ENCODE measurements at regions not wholly inside any gene's neighbourhood (a gene's known extent, or its start where the extent isn't known, plus 50 kb on each side); places are given as distances from the start of the nearest gene placed in this dataset.

DNA sequence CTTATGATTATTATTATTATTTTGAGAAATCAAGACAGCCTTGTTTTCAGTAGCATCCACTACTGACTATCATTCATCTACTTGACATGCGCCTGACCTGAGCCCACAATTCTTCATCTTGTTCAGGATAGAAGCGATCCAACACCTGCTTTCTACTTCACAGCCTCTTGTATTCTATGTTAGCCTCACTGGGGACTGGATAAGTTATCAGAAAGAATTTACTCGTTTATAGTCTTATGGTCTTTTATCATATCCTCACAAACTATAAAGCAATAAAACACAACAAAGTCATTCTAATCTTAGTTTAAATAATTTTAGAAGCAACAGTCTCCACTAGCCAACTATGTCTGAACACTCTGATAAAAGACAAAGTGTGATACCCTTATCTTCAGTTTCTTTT is 436.0 kb upstream of the ARGLU1 start:
- POLR2A ChIA-PET: no interaction called here
- peaks cover 40% of the 10 kb centered on the region for H3K4me1 Mint-ChIP-seq (ENCODE audit: low read depth, unreplicated experiment)
- CTCF ChIA-PET: no interaction called here
- no peaks in the 10 kb centered on the region for H3K36me3 Mint-ChIP-seq (ENCODE audit: insufficient read depth, unreplicated experiment)
- no peaks in the 10 kb centered on the region for H3K9me3 Mint-ChIP-seq (ENCODE audit: unreplicated experiment)
- no peak overlapping the region for H3K4me3 ChIP-seq (ENCODE audit: low read depth, low read length)
- H3K4me1 ChIP-seq: peaks cover 43% of the 10 kb centered on the region
- H3K27me3 ChIP-seq (replicated peaks; ENCODE audit: control insufficient read depth, insufficient read depth, low read length): no peaks in the 10 kb centered on the region
- BruUV-seq (replicated peaks): no TSS peak
- intact Hi-C loops (cut with micrococcal nuclease; ENCODE audit: unreplicated experiment): loop anchor here (2.0 kb wide), 1 partner anchor 85 kb away; no protein-coding TSS in a partner anchor
- no peak overlapping the region for H3K4me3 Mint-ChIP-seq (ENCODE audit: unreplicated experiment)
- H3K9me3 ChIP-seq: no peaks in the 10 kb centered on the region
- TF ChIP-seq, protein P1, sequence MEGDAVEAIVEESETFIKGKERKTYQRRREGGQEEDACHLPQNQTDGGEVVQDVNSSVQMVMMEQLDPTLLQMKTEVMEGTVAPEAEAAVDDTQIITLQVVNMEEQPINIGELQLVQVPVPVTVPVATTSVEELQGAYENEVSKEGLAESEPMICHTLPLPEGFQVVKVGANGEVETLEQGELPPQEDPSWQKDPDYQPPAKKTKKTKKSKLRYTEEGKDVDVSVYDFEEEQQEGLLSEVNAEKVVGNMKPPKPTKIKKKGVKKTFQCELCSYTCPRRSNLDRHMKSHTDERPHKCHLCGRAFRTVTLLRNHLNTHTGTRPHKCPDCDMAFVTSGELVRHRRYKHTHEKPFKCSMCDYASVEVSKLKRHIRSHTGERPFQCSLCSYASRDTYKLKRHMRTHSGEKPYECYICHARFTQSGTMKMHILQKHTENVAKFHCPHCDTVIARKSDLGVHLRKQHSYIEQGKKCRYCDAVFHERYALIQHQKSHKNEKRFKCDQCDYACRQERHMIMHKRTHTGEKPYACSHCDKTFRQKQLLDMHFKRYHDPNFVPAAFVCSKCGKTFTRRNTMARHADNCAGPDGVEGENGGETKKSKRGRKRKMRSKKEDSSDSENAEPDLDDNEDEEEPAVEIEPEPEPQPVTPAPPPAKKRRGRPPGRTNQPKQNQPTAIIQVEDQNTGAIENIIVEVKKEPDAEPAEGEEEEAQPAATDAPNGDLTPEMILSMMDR (IDR thresholded peaks at IDR 0.05; ENCODE audit: insufficient read depth in 1 of 2, low read depth in 1 of 2, low read length in 1 of 2, severe bottlenecking in 1 of 2, unreplicated experiment in 1 of 2): no peak
- H3K36me3 ChIP-seq (ENCODE audit: control insufficient read depth, insufficient read depth, low read length): no peaks in the 10 kb centered on the region; the same call in 1 of the 2 replicates
- no peaks in the 10 kb centered on the region for H3K27me3 Mint-ChIP-seq (ENCODE audit: insufficient read depth, unreplicated experiment)
- peak overlapping the region; percentile 61 for H3K27ac Mint-ChIP-seq (ENCODE audit: unreplicated experiment)
- DNase-seq: peak in 1 of 2 experiments; percentile 25

DNA sequence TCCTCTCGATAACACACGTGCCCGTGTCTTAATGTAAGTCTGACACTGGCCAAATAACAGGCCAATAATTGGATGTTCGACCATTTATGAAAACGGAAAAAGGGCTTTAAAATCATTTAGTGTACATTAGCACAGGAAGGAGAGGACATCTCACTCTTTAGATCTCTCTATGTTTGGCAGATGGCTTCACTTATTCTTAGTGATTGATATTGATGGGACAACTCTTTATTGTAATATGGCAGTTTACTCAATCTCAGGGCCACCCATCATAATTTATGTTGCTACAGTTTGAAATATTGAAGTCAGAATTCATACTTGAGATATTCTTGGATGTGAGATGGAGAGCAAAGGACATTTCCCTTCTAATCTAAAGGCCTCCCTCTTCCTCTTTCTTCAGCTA is 430.7 kb upstream of the ARGLU1 start:
- Histone ChIP-seq H3K36me3 (ENCODE audit: control insufficient read depth, insufficient read depth, low read length) (no peaks in the 10 kb centered on the region; the same call in 1 of the 2 replicates), H3K4me1 (peaks cover 37% of the 10 kb centered on the region), H3K27me3 (replicated peaks; ENCODE audit: control insufficient read depth, insufficient read depth, low read length) (no peaks in the 10 kb centered on the region), H3K4me3 (ENCODE audit: low read depth, low read length) (no peak overlapping the region), H3K9me3 (no peaks in the 10 kb centered on the region)
- TF ChIP-seq, protein P1 (IDR thresholded peaks at IDR 0.05; ENCODE audit: insufficient read depth in 1 of 2, low read depth in 1 of 2, low read length in 1 of 2, severe bottlenecking in 1 of 2, unreplicated experiment in 1 of 2): no peak
- BruUV-seq (replicated peaks): no TSS peak
- intact Hi-C loops (cut with micrococcal nuclease; ENCODE audit: unreplicated experiment): no loop called here
- Mint-ChIP-seq H3K36me3 (ENCODE audit: insufficient read depth, unreplicated experiment) (no peaks in the 10 kb centered on the region), H3K27ac (ENCODE audit: unreplicated experiment) (peak overlapping the region; percentile 30), H3K4me3 (ENCODE audit: unreplicated experiment) (no peak overlapping the region), H3K27me3 (ENCODE audit: insufficient read depth, unreplicated experiment) (no peaks in the 10 kb centered on the region), H3K9me3 (ENCODE audit: unreplicated experiment) (no peaks in the 10 kb centered on the region), H3K4me1 (ENCODE audit: low read depth, unreplicated experiment) (peaks cover 32% of the 10 kb centered on the region)
- ChIA-PET POLR2A (interaction anchor here (0.7 kb wide), 1 partner anchor 79 kb away, joined by 3 read pairs; no protein-coding TSS in a partner anchor), CTCF (no interaction called here)
- DNase-seq: no peak

DNA sequence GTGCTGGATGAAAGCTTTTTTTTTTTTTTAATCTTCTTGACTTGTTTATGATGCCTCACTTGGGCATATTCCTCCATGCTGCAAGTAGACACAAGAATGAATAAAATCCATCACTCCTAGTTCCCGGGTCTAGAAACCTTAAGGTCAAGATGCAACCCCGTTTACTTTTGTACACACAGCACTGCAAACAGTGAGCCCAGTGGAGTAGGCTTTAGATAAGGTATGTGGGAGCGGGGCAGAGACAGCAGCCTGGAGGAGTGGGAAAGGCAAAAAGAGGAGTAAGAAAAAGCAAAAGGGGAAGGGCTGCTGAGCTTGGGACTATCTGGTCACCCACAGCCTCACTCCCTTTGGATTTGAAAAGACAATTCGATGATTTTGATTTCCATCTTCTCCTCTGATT is 429.8 kb upstream of the ARGLU1 start:
- H3K36me3 Mint-ChIP-seq (ENCODE audit: insufficient read depth, unreplicated experiment): no peaks in the 10 kb centered on the region
- peak; percentile 71 to 79 for DNase-seq
- TF ChIP-seq, protein P1 (IDR thresholded peaks at IDR 0.05; ENCODE audit: insufficient read depth in 1 of 2, low read depth in 1 of 2, low read length in 1 of 2, severe bottlenecking in 1 of 2, unreplicated experiment in 1 of 2): no peak
- Histone ChIP-seq H3K9me3 (no peaks in the 10 kb centered on the region), H3K4me1 (peaks cover 27% of the 10 kb centered on the region), H3K4me3 (ENCODE audit: low read depth, low read length) (no peak overlapping the region), H3K27me3 (replicated peaks; ENCODE audit: control insufficient read depth, insufficient read depth, low read length) (no peaks in the 10 kb centered on the region), H3K36me3 (ENCODE audit: control insufficient read depth, insufficient read depth, low read length) (no peaks in the 10 kb centered on the region; the same call in 1 of the 2 replicates)
- intact Hi-C loops (cut with micrococcal nuclease; ENCODE audit: unreplicated experiment): loop anchor here (1.0 to 2.0 kb wide), 9 partner anchors 8 to 429 kb away; partner anchors contain the start of gene ARGLU1
- H3K4me1 Mint-ChIP-seq (ENCODE audit: low read depth, unreplicated experiment): peaks cover 27% of the 10 kb centered on the region
- H3K27me3 Mint-ChIP-seq (ENCODE audit: insufficient read depth, unreplicated experiment): no peaks in the 10 kb centered on the region
- POLR2A ChIA-PET: no interaction called here
- CTCF ChIA-PET: interaction anchor here (0.6 kb wide), 1 partner anchor 463 kb away, joined by 3 read pairs; no protein-coding TSS in a partner anchor
- peak overlapping the region; percentile 30 for H3K27ac Mint-ChIP-seq (ENCODE audit: unreplicated experiment)
- H3K4me3 Mint-ChIP-seq (ENCODE audit: unreplicated experiment): peak overlapping the region; percentile 32
- no peaks in the 10 kb centered on the region for H3K9me3 Mint-ChIP-seq (ENCODE audit: unreplicated experiment)
- no TSS peak for BruUV-seq (replicated peaks)
